ENCODE measurements at regions not wholly inside any gene's neighbourhood (a gene's known extent, or its start where the extent isn't known, plus 50 kb on each side); places are given as distances from the start of the nearest gene placed in this dataset.
"Not testable (repeated sequence)": the region's sequence is repeated elsewhere in the genome, so short reads cannot be mapped to it uniquely, and the experiment has no call there.

DNA sequence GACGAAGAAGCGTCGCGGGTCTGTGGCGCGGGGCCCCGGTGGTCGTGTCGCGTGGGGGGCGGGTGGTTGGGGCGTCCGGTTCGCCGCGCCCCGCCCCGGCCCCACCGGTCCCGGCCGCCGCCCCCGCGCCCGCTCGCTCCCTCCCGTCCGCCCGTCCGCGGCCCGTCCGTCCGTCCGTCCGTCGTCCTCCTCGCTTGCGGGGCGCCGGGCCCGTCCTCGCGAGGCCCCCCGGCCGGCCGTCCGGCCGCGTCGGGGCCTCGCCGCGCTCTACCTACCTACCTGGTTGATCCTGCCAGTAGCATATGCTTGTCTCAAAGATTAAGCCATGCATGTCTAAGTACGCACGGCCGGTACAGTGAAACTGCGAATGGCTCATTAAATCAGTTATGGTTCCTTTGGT, 1533.5 kb upstream of the TPTE start:
- DNase-seq (ENCODE audit: low read depth), result not testable (repeated sequence)

DNA sequence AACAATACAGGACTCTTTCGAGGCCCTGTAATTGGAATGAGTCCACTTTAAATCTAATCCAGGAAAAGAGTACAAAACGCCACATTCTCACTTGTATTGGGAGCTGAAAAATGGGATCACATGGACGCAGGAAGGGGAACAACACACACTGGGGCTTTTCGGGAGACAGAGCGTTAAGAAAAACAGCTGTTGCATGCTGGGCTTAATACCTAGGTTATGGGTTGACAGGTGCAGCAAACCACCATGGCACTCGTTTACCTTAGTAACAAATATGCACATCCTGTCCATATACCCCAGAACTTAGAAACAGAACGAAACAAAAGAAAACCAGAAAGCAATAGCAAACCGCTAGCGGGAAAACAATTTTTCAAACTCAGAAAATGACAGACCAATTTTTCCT, 1532.7 kb upstream of the TPTE start:
- no peak for DNase-seq (ENCODE audit: low read depth)

DNA sequence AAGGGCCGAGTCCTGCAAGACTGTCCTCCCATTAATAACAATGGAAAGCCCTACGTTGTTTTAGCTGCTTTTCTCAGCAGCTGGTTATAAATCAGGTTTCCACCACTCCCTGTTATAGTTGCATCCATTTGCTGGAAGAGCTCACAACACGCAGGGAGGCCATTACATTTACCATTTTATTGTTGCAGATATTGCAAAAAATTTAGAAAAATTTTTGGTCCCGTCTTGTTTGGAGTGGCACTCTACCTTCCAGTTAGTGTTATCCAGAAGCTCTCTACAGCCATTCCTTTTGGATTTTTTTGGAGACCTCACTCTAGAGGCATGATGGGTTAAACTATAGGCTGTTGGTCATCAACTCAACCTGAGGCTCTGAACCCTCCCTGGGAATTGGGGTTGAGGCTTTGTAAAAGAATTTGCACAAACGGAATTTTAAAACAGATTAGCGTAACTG, 1532.1 kb upstream of the TPTE start:
- peak; percentile 19 for DNase-seq (ENCODE audit: low read depth)

GRCh38 chr21:8989721-8990325, 1531.6 kb upstream of the TPTE start:
- DNase-seq (ENCODE audit: low read depth), result peak; percentile 27

DNA sequence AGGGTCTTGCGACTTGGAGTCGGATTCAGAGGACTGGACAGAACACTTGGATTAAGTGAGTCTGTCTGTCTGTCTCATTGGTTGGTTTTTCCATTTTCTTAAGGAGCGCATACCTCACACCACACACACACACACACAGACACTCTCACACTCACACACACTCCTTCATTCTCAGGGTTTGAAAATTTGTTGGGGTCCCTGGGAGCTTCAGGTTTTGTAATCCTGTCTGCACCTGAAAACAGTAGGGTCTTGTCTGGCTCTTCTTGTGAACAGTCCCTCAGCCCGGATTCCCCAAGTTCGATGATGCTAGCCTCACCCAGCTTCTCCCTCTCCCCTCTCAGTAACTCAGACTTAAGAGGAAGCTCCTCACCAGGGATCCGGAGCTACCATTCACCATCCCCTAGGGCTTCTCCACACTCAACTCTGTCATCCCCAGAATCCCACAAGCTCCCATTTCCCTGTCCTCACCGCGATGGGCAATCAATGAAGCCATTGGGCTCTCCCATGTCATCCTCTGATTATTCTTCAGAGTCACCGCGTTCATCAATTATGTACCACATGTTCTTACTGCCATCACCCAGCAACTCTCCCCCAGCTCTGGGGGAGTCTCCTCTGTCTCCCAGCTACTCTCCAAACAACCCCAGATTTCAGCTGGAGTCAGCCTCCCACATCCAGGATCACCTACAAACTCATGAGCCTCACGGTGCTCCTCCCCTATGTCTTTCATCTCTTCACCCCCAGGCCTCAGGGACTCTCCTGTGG, 1530.9 kb upstream of the TPTE start:
- DNase-seq (ENCODE audit: low read depth), result no peak

GRCh38 chr21:8991088-8991907, 1530.1 kb upstream of the TPTE start:
- no peak for DNase-seq (ENCODE audit: low read depth)

DNA sequence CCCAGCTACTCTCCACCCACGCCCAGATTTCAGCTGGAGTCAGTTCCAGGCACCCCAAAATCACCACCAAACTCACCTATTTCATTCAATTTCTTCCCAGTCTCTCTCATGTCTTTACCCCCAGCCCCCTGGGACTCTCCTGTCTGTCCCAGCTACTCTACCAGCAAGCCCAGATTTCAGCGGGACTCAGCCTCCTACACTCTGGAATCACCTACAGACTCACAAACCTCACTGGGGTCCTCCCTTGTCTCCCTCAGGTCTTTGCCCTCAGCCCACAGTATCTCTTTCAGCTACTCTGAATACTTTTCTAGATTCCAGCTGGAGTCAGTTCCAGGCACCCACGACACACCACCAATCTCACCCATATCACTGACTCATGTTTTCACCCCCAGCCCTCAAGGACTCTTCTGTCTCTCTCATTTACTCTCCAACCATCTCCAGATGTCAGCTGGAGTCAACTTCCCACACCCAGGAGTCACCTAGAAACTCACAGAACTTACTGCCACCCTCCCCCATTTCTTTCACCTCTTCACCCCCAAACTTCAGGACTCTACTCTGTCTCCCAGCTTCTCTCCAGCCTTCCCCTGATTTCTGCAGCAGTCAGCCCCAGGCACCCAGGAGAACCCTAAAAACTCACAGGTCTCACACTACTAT, 1529.3 kb upstream of the TPTE start:
- DNase-seq (ENCODE audit: low read depth), result no peak

GRCh38 chr21:8992731-8993174, 1528.6 kb upstream of the TPTE start:
- peak; percentile 18 for DNase-seq (ENCODE audit: low read depth)

DNA sequence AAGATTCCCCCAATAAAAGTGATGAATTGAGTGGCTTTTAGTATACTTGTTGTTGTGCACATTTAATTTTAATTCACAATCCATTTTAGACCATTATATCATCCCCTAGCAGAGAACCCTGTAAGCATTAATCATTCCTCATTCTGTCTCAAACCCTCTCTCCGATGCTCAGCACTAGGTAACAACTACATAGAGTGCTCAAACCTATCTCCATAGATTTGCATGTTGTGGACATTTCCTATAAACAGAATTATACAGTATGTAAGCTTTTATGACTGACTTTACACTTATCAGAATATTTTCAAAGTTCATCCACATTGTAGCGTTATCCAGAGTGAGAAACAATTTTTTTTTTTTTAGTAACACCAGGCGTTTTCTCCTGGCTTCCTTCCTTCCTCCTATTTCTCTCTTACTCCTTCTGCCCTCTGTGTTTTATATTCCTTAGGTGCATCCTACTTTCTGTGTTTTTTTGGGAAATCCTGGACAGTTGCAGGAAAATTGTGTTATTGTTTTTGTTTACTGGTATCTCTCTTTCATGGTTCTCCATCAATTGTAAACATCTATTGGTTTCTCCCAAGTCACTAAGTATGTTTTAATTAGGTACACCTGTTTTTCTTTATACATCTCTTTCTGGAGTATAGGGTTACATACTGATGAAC, 1528.0 kb upstream of the TPTE start:
- DNase-seq (ENCODE audit: low read depth), result peak; percentile 23

- no peak for DNase-seq (ENCODE audit: low read depth)
Observed at GRCh38 chr21:8993943-8994639, 1527.3 kb upstream of the TPTE start.

DNA sequence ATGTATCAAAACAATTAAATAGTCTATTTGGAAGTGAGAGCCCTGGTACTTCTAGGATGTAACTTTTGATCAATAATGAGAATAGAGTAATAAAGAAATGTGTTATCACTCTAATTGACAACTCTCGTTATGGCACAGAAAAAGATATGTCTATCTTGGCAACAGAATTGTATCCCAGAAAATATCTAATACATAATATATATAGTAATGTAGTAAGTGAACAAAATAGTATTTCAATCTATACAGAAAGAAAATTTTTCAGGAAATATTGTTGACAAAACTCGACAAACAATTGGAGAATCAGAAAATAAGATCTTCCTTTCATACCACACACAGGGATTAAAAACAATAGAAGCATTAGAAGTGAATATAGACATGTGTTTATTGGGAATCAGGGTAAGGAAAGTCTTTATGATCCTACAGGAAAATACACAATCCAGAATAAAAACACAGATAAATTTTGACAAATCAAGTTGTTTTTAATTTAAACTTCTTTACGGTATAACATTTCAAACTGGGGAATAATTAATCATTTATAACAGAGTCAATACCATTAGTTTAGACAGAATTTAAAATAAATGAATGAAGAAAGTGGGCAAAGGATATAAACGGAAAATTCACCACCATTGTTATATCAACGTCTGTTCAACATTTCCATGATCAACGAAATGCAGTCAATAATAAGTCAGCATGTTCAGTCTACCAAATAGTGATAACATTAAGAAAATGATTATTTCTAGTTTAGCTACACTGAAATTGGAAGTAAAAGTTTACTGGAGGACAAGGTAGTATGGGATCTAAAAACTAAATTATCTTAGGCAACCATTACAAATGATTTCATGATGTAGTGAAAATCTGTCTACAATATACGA, 1526.5 kb upstream of the TPTE start:
- DNase-seq (ENCODE audit: low read depth), result no peak

GRCh38 chr21:8996487-8996968, 1524.9 kb upstream of the TPTE start:
- not testable (repeated sequence) for DNase-seq (ENCODE audit: low read depth)

- no peak for DNase-seq (ENCODE audit: low read depth)
Observed at GRCh38 chr21:8997011-8997440, 1524.4 kb upstream of the TPTE start.

DNA sequence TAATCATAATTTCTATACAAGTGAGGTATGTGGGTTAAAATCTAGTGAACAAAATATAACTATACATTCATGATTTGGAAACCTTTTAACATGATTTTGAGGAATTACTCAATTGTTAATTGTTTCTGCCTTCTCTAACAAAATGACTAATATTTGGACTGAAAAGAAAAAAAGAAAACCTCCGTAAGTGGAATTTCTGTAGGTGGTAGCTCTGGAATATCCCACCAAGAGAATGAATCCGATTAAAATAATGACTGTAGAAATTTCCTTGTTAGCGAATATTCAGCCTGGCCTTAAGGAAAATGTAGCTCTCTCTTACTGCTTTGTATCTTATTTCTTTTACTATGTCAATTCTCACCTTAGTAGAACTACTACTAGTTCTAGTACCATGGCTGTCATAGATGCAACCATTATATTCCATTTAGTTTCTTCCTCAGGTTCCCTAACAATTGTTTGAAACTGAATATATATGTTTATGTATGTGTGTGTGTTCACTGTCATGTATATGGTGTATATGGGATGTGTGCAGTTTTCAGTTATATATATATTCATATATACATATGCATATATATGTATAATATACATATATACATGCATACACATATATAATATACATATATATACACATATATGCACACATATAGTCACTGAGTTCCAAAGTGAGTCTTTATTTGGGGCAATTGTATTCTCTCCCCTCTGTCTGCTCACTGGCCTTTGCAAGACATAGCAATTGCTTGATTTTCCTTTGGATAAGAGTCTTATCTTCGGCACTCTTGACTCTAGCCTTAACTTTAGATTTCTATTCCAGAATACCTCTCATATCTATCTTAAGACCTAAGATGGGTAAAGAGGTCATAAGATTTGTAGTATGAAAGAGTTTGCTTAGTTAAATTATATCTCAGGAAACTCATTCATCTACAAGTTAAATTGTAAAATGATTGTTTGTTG, 1523.7 kb upstream of the TPTE start:
- DNase-seq (ENCODE audit: low read depth), result not testable (repeated sequence)

- not testable (repeated sequence) for DNase-seq (ENCODE audit: low read depth)
Observed at GRCh38 chr21:8998480-8998879, 1522.9 kb upstream of the TPTE start.

DNA sequence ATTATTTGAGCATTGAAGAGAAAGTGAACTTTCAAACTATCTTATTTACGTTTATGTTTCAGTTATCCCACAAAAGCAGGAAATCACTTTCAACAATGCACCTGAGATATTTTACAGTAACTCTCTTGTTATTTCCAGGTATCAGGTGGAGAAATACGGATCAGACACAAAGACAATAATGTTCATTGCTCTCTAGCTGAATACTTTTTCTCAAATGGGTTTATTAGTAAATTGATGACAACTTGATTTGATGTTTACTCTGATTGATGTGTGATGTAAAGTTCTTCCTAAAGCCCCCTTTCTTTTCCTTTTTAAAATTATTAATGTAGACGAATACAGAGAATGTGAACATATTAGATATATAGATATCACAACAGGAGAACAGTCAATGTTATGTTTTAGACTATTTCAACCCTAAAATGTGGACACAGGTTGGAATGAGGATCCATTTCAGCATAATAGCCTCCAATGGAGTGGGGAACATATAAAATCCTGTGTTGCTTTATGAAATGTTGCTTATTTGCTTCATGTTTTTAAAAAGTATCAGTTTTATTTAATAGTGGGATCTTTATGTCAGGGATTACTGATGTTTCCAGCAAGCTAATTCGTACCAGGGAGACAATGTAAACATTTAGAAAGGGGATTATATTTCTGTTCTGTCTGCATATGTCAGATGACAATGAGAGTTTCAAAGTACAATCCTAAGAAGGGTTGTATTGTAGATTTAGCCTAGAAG, 1522.3 kb upstream of the TPTE start:
- no peak for DNase-seq (ENCODE audit: low read depth)

GRCh38 chr21:9000132-9000531, 1521.3 kb upstream of the TPTE start:
- not testable (repeated sequence) for DNase-seq (ENCODE audit: low read depth)

DNA sequence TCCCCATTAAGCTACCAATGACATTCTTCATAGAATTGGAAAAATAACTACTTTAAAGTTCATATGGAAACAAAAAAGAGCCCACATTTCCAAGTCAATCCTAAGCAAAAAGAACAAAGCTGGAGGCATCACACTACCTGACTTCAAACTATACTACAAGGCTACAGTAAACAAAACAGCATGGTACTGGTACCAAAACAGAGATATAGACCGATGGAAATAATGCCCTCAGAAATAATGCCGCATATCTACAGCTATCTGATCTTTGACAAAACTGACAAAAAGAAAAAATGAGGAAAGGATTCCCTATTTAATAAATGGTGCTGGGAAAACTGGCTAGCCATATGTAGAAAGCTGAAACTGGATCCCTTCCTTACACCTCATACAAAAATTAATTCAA, 1520.7 kb upstream of the TPTE start:
- DNase-seq (ENCODE audit: low read depth), result not testable (repeated sequence)
